Endodermal cell (in vitro differentiated cells): ENCODE measurements at regions not wholly inside any gene's neighbourhood (a gene's known extent, or its start where the extent isn't known, plus 50 kb on each side); places are given as distances from the start of the nearest gene placed in this dataset.

Experiments used
- DNase-seq: peaks from one replicate; pipeline ENCODE4 v3.0.0-alpha.2; 2017
- H3K27ac ChIP-seq: 2 replicates; pipeline ENCODE4 v1.5.1; 2013; ENCODE audit warnings: mild to moderate bottlenecking, low read depth, low read length, moderate library complexity
- H3K27me3 ChIP-seq: 2 replicates; pipeline ENCODE4 v1.6.1; 2013; ENCODE audit warnings: mild to moderate bottlenecking, low read length, moderate library complexity; ENCODE audit not compliant: insufficient read depth, control insufficient read depth, poor library complexity, severe bottlenecking
- H3K36me3 ChIP-seq: 2 replicates; pipeline ENCODE4 v1.7.0; 2013; ENCODE audit warnings: mild to moderate bottlenecking, low read length, moderate library complexity; ENCODE audit not compliant: control insufficient read depth, insufficient read depth
- H3K4me1 ChIP-seq: one replicate; pipeline ENCODE4 v1.7.0; 2013; ENCODE audit warnings: low read length; ENCODE audit not compliant: control insufficient read depth, insufficient read depth
- H3K4me3 ChIP-seq: 2 replicates; pipeline ENCODE4 v1.5.1; 2013; ENCODE audit warnings: mild to moderate bottlenecking, low read length, moderate library complexity
- H3K9ac ChIP-seq: 2 replicates; pipeline ENCODE4 v1.6.1; 2013; ENCODE audit warnings: mild to moderate bottlenecking, low read length, moderate library complexity; ENCODE audit not compliant: poor library complexity, severe bottlenecking; ENCODE audit errors: extremely low read depth
- H3K9me3 ChIP-seq: 2 replicates; pipeline ENCODE4 v1.6.1; 2013; ENCODE audit warnings: mild to moderate bottlenecking, low read length, moderate library complexity; ENCODE audit not compliant: control insufficient read depth
- H3K27ac Mint-ChIP-seq: 2 replicates; pipeline ENCODE4 v1.8.0; 2020; ENCODE audit warnings: mixed read lengths
- H3K27me3 Mint-ChIP-seq: 2 replicates; pipeline ENCODE4 v1.8.0; 2021; ENCODE audit warnings: mild to moderate bottlenecking, mixed read lengths; ENCODE audit not compliant: insufficient read depth
- H3K36me3 Mint-ChIP-seq: 2 replicates; pipeline ENCODE4 v1.8.0; 2020; ENCODE audit warnings: low read depth, mixed read lengths
- H3K4me1 Mint-ChIP-seq: 2 replicates; pipeline ENCODE4 v1.8.0; 2020; ENCODE audit warnings: mixed read lengths
- H3K4me3 Mint-ChIP-seq: 2 replicates; pipeline ENCODE4 v1.8.0; 2020; ENCODE audit warnings: mild to moderate bottlenecking, moderate library complexity, mixed read lengths
- H3K9me3 Mint-ChIP-seq: 2 replicates; pipeline ENCODE4 v1.8.0; 2020; ENCODE audit warnings: mild to moderate bottlenecking, mixed read lengths
- CTCF ChIP-seq: fragments of 200-600 bp; sonication (generic); conservative IDR thresholded peaks from 2 replicates; pipeline ENCODE4 v1.5.0; 2021; ENCODE audit warnings: antibody characterized with exemption, mild to moderate bottlenecking
- WGBS, 2 experiments: methylation state at CpG; one replicate each; pipeline versions ENCODE4 v1.1.5 to v1.1.7; 2013; ENCODE audit warnings: missing lambda C conversion rate in 2 of 2, mixed read lengths in 1 of 2; ENCODE audit not compliant: insufficient coverage in 1 of 2, insufficient read length in 1 of 2; 5-methylcytosine and 5-hydroxymethylcytosine counted together

GRCh38 chr2:147648471-147648870 lies 196.4 kb upstream of the ACVR2A start:
- no peak overlapping the region for H3K27ac Mint-ChIP-seq

GRCh38 chr2:147647816-147648215 lies 197.0 kb upstream of the ACVR2A start:
- H3K36me3 ChIP-seq, result no peaks in the 10 kb centered on the region
- no peaks in the 10 kb centered on the region for H3K36me3 Mint-ChIP-seq
- H3K4me1 Mint-ChIP-seq, result peaks cover 58% of the 10 kb centered on the region
- WGBS, 2 experiments, result 80 to 96% methylated on average over 1 to 3 of the region's 3 CpGs
- no peak overlapping the region for H3K27ac Mint-ChIP-seq
- no peak overlapping the region for H3K9ac ChIP-seq
- no peak overlapping the region for H3K4me3 ChIP-seq
- H3K27ac ChIP-seq, result peak overlapping the region; percentile 89
- no peaks in the 10 kb centered on the region for H3K9me3 Mint-ChIP-seq
- H3K4me1 ChIP-seq, result peaks cover 3% of the 10 kb centered on the region
- no peak for TF ChIP-seq CTCF
- no peak for DNase-seq
- H3K27me3 ChIP-seq, result no peaks in the 10 kb centered on the region
- no peaks in the 10 kb centered on the region for H3K9me3 ChIP-seq
- H3K4me3 Mint-ChIP-seq, result no peak overlapping the region
- no peaks in the 10 kb centered on the region for H3K27me3 Mint-ChIP-seq

More at GRCh38 chr2:147648471-147648870, 196.4 kb upstream of the ACVR2A start:
- no peak for TF ChIP-seq CTCF
- no peaks in the 10 kb centered on the region for H3K9me3 ChIP-seq
- no peaks in the 10 kb centered on the region for H3K36me3 ChIP-seq
- Mint-ChIP-seq H3K9me3 (no peaks in the 10 kb centered on the region), H3K27me3 (no peaks in the 10 kb centered on the region), H3K4me1 (peaks cover 52% of the 10 kb centered on the region), H3K36me3 (no peaks in the 10 kb centered on the region), H3K4me3 (no peak overlapping the region)
- no peak overlapping the region for H3K4me3 ChIP-seq
- H3K27ac ChIP-seq, result no peak overlapping the region
- H3K4me1 ChIP-seq, result peaks cover 3% of the 10 kb centered on the region
- DNase-seq, result no peak
- H3K9ac ChIP-seq, result no peak overlapping the region
- 92 to 95% methylated on average over 2 to 3 of the region's 3 CpGs for WGBS, 2 experiments
- H3K27me3 ChIP-seq, result no peaks in the 10 kb centered on the region

GRCh38 chr2:147646818-147647468 lies 197.9 kb upstream of the ACVR2A start:
- Histone ChIP-seq H3K36me3 (no peaks in the 10 kb centered on the region), H3K9ac (no peak overlapping the region), H3K27me3 (no peaks in the 10 kb centered on the region), H3K9me3 (no peaks in the 10 kb centered on the region), H3K4me3 (no peak overlapping the region), H3K27ac (peak overlapping the region; percentile 89), H3K4me1 (peaks cover 3% of the 10 kb centered on the region)
- no peaks in the 10 kb centered on the region for H3K9me3 Mint-ChIP-seq
- DNase-seq, result no peak
- no peak overlapping the region for H3K4me3 Mint-ChIP-seq
- H3K36me3 Mint-ChIP-seq, result no peaks in the 10 kb centered on the region
- no peak overlapping the region for H3K27ac Mint-ChIP-seq
- 70 to 78% methylated on average over 6 to 7 of the region's 7 CpGs for WGBS, 2 experiments
- no peaks in the 10 kb centered on the region for H3K27me3 Mint-ChIP-seq
- peaks cover 58% of the 10 kb centered on the region for H3K4me1 Mint-ChIP-seq
- no peak for TF ChIP-seq CTCF
